Peyer's patch (tissue), 4 donors: ENCODE measurements at regions not wholly inside any gene's neighbourhood (a gene's known extent, or its start where the extent isn't known, plus 50 kb on each side); places are given as distances from the start of the nearest gene placed in this dataset.

Experiments used
- POLR2A ChIP-seq, 2 donors: fragments of 450-650 bp; IDR thresholded peaks; one replicate each; pipeline ENCODE4 v1.5.1; 2017; ENCODE audit warnings: antibody characterized with exemption in 2 of 2, mild to moderate bottlenecking in 2 of 2, moderate library complexity in 2 of 2
- TF ChIP-seq, protein P1 (sequence below), 6 experiments: fragments of 450-650 bp in 4 of 6; fragments of 200-600 bp in 2 of 6; sonication (generic) in 1 of 6; IDR thresholded peaks; one replicate each; pipeline ENCODE4 v1.5.1; 2017 to 2019; ENCODE audit warnings: antibody characterized with exemption in 6 of 6, mild to moderate bottlenecking in 3 of 6, moderate library complexity in 1 of 6

- TF ChIP-seq, protein P1, sequence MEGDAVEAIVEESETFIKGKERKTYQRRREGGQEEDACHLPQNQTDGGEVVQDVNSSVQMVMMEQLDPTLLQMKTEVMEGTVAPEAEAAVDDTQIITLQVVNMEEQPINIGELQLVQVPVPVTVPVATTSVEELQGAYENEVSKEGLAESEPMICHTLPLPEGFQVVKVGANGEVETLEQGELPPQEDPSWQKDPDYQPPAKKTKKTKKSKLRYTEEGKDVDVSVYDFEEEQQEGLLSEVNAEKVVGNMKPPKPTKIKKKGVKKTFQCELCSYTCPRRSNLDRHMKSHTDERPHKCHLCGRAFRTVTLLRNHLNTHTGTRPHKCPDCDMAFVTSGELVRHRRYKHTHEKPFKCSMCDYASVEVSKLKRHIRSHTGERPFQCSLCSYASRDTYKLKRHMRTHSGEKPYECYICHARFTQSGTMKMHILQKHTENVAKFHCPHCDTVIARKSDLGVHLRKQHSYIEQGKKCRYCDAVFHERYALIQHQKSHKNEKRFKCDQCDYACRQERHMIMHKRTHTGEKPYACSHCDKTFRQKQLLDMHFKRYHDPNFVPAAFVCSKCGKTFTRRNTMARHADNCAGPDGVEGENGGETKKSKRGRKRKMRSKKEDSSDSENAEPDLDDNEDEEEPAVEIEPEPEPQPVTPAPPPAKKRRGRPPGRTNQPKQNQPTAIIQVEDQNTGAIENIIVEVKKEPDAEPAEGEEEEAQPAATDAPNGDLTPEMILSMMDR (IDR thresholded peaks at IDR 0.05): peak in 1 of 6 experiments; percentile 14
- TF ChIP-seq POLR2A (IDR thresholded peaks at IDR 0.05): no peak
Measured at GRCh38 chr14:26905229-26905628, 307.4 kb upstream of the NOVA1 start.
